Stimulated activated CD8-positive, alpha-beta memory T cell treated with anti-CD3 and anti-CD28 coated beads, Interleukin-4, amount 100 ng/mL, for 24 hours (primary cell): ENCODE measurements at regions not wholly inside any gene's neighbourhood (a gene's known extent, or its start where the extent isn't known, plus 50 kb on each side); places are given as distances from the start of the nearest gene placed in this dataset.

Experiments used
- DNase-seq: peaks from one replicate; pipeline ENCODE4 v3.0.0-alpha.2; 2020; ENCODE audit warnings: low read depth

- no peak for DNase-seq
Observed at GRCh38 chr6:15044948-15045347, 200.9 kb upstream of the JARID2 start.

DNA sequence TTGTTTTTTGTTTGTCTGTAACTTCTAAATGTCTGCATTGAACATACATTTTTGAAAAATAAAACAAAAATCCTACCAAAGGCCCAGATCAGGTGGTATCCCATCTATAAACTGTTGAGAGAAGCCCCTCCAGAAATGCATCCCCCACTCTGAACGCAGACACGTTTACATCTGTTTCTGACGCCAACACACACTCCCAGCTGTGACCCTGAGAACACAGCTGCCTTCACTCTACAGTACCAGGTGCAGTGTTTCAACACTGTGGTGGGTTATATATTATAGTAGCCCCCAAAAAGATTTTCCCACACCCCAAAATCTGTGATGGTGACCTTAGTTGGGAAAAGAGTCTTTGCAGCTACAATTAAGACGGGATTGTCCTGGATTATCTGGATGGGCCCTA, 199.1 kb upstream of the JARID2 start:
- DNase-seq, result no peak

DNA sequence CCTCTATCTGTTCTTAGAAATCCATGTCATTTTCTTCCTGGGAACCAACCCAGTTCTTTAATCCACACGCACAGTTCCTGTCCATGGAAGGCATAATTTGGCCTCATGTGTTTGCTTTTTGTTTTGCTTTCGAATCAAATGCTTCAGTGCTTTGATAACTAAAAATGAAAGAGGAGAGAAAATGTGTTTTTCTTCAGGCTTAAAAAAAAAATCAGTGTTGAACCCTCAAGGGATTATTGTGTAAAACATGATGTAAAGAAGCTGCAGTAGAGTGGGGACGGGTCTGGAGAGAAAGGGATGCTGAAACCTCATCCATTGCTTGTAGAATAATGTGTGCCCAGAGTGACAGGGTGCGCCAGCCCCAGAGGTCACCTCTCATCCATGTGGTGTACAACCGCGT, 197.5 kb upstream of the JARID2 start:
- no peak for DNase-seq

DNA sequence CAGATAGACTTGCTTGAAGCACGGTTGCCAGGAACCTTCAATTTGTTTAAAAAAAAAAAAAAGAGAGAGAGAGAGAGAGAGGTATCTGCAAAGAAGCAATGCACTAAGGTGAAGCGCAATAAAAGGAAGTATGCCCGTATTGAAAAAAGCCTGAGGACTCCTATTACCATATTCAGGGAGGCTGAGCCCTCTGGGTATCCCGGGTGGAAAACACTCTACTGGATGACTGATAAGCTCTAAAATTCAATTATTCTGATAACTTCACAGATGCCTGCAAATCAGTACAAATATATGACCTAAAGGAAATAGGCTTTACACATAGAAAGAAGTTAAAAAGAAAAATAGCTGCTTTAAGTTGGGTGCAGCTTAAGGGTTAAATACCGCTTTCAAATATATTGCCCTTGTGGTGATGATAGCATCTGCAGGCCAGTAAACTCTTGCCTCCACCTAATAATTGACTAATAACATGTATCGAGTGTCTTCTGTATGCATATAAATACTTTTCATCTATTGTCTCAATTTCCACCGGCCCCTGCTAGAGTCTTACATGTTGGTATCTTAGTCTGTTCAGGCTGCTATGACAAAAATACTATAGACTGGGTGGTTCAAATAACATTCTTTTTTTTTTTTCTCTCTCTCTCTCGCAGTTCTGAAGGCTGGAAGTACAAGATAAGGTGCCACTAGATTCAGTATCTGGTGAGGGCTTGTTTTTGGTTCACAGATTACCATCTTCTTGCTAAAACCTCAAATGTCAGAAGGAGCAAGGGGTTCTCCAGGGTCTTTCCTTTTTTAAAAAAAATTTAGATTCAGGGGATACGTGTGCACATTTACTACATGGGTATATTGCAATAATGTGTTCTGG, 187.4 kb upstream of the JARID2 start:
- no peak for DNase-seq

DNA sequence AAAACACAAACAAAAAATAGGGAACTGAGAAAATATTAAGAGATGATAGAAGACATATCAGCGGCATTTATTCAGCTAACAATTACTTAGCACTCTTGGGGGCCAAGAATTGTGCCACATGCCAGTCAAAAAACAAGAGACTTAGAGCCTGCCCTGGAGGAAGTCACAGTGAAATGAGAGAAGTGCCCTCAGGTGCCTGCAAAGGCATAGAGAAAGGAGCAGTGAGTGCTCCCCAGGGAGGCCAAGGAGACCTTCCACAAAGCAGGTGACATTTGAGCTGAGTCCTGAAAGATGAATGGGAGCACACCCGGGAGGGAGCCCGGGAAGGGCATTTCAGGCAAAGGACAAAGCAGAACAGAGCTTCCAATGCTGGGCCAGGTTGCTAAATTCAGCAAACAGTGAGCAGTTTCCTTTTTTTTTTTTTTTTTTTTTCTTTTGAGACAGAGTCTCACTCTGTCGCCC, 184.7 kb upstream of the JARID2 start:
- DNase-seq, result no peak

GRCh38 chr6:15061908-15062515, 183.9 kb upstream of the JARID2 start:
- DNase-seq, result no peak

DNA sequence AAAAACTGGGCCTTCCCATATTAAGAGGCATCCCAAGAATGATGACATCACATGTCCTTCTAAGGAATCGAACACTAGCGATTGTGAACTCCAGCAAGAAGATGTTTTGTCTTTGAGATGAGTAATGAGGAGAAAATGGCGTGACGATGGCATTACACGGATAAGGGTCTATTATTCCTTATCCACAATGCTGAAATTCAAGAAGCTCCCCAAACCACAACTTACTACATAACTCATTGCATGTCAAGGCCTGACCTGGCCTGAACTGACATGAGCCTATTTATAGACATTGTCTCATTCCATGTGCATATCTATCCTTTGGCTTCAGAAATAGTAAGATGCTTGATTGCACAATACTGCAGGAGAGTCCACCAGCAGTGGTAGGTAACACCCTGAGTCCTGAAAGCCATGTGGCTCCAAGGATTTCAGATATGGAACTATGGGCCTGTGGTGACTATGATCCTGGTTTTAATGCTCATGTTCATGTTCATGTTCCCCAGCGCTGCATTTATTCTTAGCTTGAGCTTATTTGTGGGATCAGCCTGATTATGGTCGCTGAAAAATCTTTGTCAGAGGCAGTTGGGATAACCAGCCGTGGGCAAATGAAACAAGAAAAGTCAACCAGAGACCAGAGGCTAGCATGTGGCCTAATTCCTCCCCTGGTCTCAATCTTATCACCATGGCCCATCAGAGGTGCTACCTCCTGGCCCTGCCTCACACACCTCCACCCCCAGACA, 183.2 kb upstream of the JARID2 start:
- no peak for DNase-seq

GRCh38 chr6:15063253-15063853, 182.5 kb upstream of the JARID2 start:
- DNase-seq, result no peak

- no peak for DNase-seq
Observed at GRCh38 chr6:15065261-15065989, 180.4 kb upstream of the JARID2 start.

DNA sequence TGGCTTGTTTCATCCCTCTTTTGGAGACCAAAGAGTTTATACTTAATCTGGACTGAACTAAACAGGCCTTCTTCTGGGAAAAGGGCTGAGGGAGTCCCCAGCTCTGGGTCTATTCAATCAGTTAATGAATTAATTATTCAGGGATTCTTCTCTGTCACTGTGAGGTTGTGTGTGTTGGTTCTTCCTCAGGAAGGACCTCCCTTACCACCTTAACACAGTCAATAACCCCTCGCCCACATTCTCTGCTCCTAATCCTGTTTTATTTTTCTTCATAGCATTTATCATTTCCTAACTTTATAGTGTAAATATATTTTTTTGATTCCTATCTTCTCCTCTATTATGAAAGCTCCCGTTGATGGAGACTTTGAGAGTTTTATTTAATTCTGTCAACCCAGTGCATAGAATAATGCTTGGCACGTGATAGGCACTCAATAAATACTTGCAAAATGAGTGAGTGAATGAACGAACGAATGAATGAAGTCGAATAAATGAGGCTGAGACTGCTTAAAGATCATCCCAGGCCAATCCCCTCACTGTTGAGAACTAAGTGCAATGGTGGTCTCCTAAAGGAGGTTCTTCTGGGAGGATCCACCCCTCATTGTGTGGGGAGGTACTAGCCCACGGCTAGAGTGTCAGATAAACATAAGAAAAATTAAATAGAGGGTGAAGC, 179.6 kb upstream of the JARID2 start:
- DNase-seq, result no peak

- DNase-seq, result no peak
Observed at GRCh38 chr6:15073344-15073789, 172.5 kb upstream of the JARID2 start.

- DNase-seq, result no peak
Observed at GRCh38 chr6:15073883-15074465, 171.9 kb upstream of the JARID2 start.

DNA sequence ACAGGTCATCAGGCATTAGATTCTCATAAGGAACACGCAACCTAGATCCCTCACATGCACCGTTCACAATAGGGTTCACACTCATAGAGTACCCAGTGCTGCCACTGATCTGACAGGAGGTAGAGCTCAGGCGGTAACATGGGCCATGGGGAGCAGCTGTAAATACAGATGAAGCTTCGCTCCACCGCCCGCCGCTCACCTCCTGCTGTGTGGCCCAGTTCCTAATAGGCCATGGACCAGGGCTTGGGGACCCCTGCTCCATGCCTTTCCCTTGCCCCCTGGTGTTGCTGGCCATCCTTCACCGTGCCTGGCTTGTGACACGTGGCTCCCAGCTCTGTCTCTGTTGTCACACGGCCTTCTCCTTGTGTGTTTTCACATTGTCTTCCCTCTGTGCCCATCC, 171.1 kb upstream of the JARID2 start:
- DNase-seq, result no peak

DNA sequence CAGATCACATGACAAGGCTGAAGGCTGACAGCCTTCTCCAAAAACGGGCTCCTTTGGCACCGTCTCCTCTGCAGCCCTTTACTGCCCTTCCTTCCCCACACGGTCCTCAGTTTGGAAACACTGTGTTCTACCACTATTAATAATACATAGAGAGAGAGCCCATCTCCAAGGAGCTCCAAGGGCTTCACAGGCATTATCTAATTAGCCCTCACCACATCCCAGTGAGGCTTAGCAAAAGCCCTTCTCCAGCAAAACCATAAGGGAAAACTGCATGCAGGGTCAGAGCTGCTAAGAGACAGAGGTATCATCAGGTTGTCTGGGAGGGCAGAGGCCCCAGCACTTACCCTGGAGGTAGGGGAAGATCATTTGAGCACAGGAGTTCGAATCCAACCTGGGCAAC, 169.3 kb upstream of the JARID2 start:
- no peak for DNase-seq

DNA sequence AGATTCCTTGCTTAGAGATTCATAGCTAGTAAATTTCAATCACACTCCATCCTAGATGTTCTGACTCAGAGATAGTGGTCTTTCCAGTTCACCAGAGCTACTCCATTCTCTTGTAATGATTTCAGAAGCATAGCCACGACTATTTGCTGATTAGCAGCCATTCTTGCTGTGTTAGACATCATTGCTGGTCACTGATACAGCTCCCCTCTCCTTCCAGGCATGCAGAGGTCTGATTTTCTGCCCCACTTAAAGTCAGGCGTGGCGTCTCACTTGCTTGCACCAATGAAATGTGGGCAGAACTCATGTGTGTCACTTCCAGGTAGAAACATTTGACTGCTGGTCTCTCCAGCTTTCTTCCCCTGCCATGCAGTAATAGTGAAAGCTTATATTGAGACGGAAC, 168.9 kb upstream of the JARID2 start:
- DNase-seq, result no peak

GRCh38 chr6:15077961-15078360, 167.9 kb upstream of the JARID2 start:
- no peak for DNase-seq

- no peak for DNase-seq
Observed at GRCh38 chr6:15079288-15079817, 166.5 kb upstream of the JARID2 start.

GRCh38 chr6:15080895-15081294, 165.0 kb upstream of the JARID2 start:
- DNase-seq, result no peak

DNA sequence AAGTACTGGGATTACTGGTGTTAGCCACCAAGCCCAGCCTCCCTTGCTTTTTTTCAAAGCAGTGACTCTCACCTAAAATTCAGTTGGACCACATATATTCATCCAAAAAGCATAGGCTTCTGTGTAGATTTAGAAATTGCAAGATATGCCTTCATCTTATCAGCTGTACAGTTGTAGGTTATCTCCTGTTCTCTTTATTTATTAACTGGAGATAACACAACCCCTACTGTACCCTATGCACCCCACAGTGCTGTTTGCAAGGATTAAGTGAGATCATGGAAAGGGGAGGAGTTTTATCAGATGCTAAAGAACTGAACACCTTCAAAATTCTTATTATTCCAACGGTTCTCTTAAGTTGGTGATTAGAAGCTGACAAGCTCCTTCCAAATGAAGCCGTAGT, 164.4 kb upstream of the JARID2 start:
- DNase-seq, result no peak

DNA sequence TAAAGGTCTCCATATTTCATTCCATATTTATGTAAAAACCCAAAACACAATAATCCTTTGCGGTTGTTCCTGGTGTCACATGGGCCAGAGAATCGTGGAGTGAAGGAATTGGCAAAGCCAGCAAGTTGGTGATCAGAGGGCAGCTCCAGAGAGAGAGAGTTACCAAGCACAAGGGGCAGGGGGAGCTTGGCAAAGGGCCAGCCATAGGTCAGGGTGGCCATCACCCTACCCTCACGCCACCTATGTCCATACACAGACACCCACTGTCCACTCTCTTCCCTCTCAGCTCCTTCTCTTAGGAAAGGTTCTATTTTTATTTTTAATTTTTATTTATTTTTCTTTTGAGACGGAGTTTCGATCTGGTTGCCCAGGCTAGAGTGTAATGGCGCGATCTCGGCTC, 163.2 kb upstream of the JARID2 start:
- DNase-seq, result no peak
